Neural crest cell (in vitro differentiated cells): ENCODE measurements at regions not wholly inside any gene's neighbourhood (a gene's known extent, or its start where the extent isn't known, plus 50 kb on each side); places are given as distances from the start of the nearest gene placed in this dataset.

Experiments used
- DNase-seq: peaks from one replicate; pipeline ENCODE4 v3.0.0; 2021; ENCODE audit warnings: low read depth, mixed read lengths, low spot score
- H3K27ac Mint-ChIP-seq: one replicate; pipeline ENCODE4 v1.8.0; 2021; ENCODE audit warnings: mild to moderate bottlenecking, mixed read lengths; ENCODE audit not compliant: unreplicated experiment
- H3K27me3 Mint-ChIP-seq: 2 replicates; pipeline ENCODE4 v1.8.0; 2021; ENCODE audit warnings: low read depth, mild to moderate bottlenecking, mixed read lengths
- H3K36me3 Mint-ChIP-seq: 2 replicates; pipeline ENCODE4 v1.8.0; 2021; ENCODE audit warnings: low read depth, mild to moderate bottlenecking, mixed read lengths
- H3K4me1 Mint-ChIP-seq: 2 replicates; pipeline ENCODE4 v1.8.0; 2021; ENCODE audit warnings: mixed read lengths
- H3K4me3 Mint-ChIP-seq: one replicate; pipeline ENCODE4 v1.8.0; 2021; ENCODE audit warnings: mild to moderate bottlenecking, mixed read lengths
- H3K9me3 Mint-ChIP-seq: 2 replicates; pipeline ENCODE4 v1.8.0; 2021; ENCODE audit warnings: mixed read lengths
- CTCF ChIP-seq: fragments of 200-600 bp; sonication (generic); conservative IDR thresholded peaks from 2 replicates; pipeline ENCODE4 v1.5.0; 2021; ENCODE audit warnings: antibody characterized with exemption, mild to moderate bottlenecking

GRCh38 chr13:84249463-84249862 is 367.2 kb upstream of the SLITRK1 start:
- TF ChIP-seq CTCF: no peak
- peaks cover 10% of the 10 kb centered on the region for H3K9me3 Mint-ChIP-seq
- no peaks in the 10 kb centered on the region for H3K4me1 Mint-ChIP-seq
- no peak overlapping the region for H3K27ac Mint-ChIP-seq
- peaks cover 12% of the 10 kb centered on the region for H3K36me3 Mint-ChIP-seq
- H3K4me3 Mint-ChIP-seq: no peak overlapping the region
- no peak for DNase-seq
- H3K27me3 Mint-ChIP-seq: no peaks in the 10 kb centered on the region

- Mint-ChIP-seq H3K36me3 (no peaks in the 10 kb centered on the region), H3K27ac (no peak overlapping the region), H3K4me3 (no peak overlapping the region), H3K27me3 (no peaks in the 10 kb centered on the region), H3K9me3 (peaks cover 4% of the 10 kb centered on the region), H3K4me1 (no peaks in the 10 kb centered on the region)
- DNase-seq: no peak
- TF ChIP-seq CTCF: no peak
Observed at GRCh38 chr13:84243340-84243739, 361.1 kb upstream of the SLITRK1 start.

- peaks cover 9% of the 10 kb centered on the region for H3K4me1 Mint-ChIP-seq
- no peaks in the 10 kb centered on the region for H3K27me3 Mint-ChIP-seq
- H3K36me3 Mint-ChIP-seq: no peaks in the 10 kb centered on the region
- H3K9me3 Mint-ChIP-seq: peaks cover 4% of the 10 kb centered on the region
- no peak overlapping the region for H3K4me3 Mint-ChIP-seq
- no peak for TF ChIP-seq CTCF
- DNase-seq: no peak
- no peak overlapping the region for H3K27ac Mint-ChIP-seq
Observed at GRCh38 chr13:84239032-84239431, 356.8 kb upstream of the SLITRK1 start.

- peaks cover 4% of the 10 kb centered on the region for H3K9me3 Mint-ChIP-seq
- DNase-seq: no peak
- TF ChIP-seq CTCF: no peak
- H3K4me1 Mint-ChIP-seq: peaks cover 9% of the 10 kb centered on the region
- H3K4me3 Mint-ChIP-seq: no peak overlapping the region
- no peaks in the 10 kb centered on the region for H3K36me3 Mint-ChIP-seq
- H3K27ac Mint-ChIP-seq: no peak overlapping the region
- no peaks in the 10 kb centered on the region for H3K27me3 Mint-ChIP-seq
Observed at GRCh38 chr13:84238381-84238780, 356.1 kb upstream of the SLITRK1 start.

GRCh38 chr13:84237143-84237542 is 354.9 kb upstream of the SLITRK1 start:
- Mint-ChIP-seq H3K4me1 (peaks cover 9% of the 10 kb centered on the region), H3K4me3 (no peak overlapping the region), H3K9me3 (peaks cover 4% of the 10 kb centered on the region), H3K36me3 (no peaks in the 10 kb centered on the region), H3K27me3 (no peaks in the 10 kb centered on the region), H3K27ac (no peak overlapping the region)
- no peak for DNase-seq
- no peak for TF ChIP-seq CTCF

GRCh38 chr13:84234416-84234815 is 352.1 kb upstream of the SLITRK1 start:
- H3K27me3 Mint-ChIP-seq: no peaks in the 10 kb centered on the region
- H3K36me3 Mint-ChIP-seq: no peaks in the 10 kb centered on the region
- no peak overlapping the region for H3K27ac Mint-ChIP-seq
- DNase-seq: no peak
- H3K4me1 Mint-ChIP-seq: peaks cover 9% of the 10 kb centered on the region
- H3K9me3 Mint-ChIP-seq: no peaks in the 10 kb centered on the region
- no peak overlapping the region for H3K4me3 Mint-ChIP-seq
- no peak for TF ChIP-seq CTCF
